ENCODE measurements at regions not wholly inside any gene's neighbourhood (a gene's known extent, or its start where the extent isn't known, plus 50 kb on each side); places are given as distances from the start of the nearest gene placed in this dataset.

DNA sequence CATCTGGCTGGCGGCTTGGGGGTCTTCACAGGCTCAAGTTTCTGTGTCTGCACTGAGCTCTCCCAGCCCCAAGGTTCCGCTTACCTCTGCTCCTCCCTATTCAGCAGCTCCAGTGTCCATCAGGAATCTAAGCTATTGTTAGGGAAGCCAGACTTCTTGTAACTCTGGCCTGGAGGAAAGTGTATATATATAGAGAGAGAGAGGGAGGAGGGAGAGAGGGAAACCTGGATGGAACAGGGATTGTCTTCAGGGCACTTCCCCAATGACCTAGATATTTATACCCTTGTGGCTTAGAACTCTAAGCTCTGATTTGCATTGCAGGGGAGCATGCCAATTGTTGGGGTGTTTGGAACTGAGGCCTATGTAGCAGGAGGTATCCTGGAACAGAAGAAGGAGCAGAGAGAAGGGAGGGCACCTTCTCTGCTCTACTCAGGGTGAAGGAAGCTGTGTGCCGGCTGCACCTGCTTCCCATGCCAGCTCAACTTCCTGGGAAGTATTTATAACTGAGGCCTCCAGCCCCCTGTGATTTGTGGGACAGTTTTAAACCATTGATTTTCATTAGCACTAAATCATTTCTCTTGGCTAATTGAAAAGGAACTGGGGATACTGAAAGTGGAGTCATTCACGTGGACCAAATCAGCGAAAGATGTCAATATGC, 70.9 kb downstream of the NAV1 start:
- FAIRE-seq (no peak), DNase-seq (ENCODE audit: low spot score in 2 of 2) (no peak)

DNA sequence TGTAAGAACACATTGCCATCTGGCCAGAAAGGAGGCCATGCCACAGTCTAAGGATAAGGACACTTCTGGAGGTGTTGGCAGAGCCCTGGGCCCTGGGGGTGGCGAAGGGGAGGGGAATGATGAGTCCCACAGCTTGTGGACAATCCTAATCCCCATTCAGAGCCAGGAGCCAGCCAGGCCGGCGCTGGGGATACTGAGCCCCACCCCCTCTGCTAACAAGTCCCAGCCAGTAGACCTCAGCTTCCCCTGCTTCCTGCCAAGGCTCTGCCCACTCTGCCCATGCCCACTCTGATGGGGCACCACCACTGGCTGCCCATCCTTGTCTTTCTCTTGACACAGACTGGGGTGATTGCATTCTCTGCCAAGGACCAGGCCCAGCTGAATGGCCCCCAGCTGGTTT, 71.9 kb downstream of the NAV1 start:
- peak in 1 of 2 donors; percentile 31 for DNase-seq (ENCODE audit: low spot score in 2 of 2)

DNA sequence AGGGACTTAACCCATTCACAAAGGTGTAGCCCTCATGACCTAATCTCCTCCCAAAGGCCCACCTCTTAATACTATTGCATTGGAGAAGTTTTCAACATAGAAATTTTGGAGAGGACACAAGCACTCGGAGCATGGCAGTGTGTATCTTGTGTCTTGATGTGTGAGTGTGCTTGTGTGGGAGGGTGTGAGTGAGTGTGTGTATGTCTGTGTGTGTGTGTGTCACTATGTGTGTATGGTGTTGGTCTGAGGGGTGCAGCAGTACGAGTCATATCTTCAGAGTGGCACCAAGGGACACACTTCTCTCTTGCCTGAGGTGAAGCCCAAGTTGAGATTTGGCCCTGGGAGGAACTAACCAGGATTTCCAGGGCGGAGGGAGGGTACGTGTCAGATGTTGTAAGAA, 73.7 kb downstream of the NAV1 start:
- FAIRE-seq (no peak), DNase-seq (ENCODE audit: low spot score in 2 of 2) (no peak)

More for the DNA sequence above, 71.9 kb downstream of the NAV1 start:
- no peak for FAIRE-seq

DNA sequence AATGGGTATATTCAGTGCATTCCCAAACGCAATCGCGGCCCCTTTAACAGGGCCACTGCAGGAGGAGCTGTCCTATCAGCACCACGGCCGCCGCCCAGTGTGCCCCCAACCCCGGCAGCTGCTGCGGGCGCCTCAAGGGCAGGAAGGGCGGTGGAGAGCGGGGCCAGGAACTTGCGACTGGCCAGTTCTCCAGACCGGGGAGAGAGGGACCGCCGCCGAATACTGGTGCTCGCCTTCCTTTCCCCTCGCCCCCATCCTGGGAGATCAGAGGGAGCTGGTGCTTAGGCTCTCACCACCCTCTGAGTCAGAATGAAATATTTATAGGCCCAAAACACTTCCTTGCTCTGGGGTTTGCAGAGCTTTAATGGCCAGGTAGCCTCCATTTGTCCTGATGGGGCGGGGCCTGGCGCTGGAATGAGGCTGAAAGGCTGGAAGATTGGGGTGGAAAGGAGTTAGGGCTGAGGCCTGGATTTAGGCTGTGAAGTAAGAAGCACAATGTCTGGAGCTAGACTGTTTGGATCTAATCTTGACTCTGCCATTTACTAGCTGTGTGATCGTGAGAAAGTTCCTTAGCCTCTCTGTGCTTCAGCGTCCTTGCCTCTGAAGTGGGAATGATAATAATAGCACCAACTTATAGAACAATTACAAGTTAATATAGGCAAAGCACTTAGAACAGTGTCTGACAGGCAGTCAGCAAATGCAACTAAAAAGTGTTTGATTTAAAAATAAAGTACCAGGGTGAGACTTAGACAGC, 75.5 kb downstream of the NAV1 start:
- DNase-seq (ENCODE audit: low spot score in 2 of 2), result no peak

DNA sequence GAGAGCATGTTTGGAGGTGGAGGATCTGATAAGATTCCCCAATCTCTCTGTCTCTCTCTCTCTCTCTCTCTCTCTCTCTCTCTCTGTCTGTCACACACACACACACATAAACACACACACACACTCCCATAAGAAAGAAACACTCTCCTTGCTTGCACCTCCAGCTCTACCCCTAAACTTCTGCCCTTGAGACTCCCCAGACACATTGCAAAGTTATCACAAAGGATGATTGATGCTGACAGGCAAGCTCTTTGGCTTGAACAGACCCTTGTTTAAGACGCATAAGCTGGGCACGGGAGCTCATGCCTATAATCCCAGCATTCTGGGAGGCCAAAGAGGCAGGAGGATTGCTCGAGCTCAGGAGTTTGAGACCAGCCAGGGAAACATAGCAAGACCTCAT, 78.2 kb downstream of the NAV1 start:
- FAIRE-seq (no peak), DNase-seq (ENCODE audit: low spot score in 2 of 2) (no peak)

More for the DNA sequence above, 75.5 kb downstream of the NAV1 start:
- no peak for FAIRE-seq

DNA sequence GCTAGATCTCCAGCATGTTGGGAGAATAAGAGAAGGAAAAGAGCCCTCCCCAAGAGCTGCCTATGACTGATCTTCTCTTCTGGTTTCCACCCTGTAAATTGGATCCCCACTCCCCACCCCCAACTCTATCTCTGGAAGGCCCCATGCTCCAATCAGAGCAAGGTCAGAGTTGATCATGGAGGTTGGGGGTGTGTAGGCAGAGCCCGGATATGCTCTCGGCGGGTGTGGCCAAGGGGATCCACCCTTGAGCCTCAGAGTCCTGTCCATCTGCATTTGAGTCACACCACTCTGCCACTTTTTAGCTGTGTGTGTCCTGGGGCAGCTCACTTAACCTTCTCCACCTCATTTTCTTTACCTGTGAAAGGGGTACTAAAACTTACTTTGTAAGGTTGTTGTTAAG, 79.5 kb downstream of the NAV1 start:
- no peak for DNase-seq (ENCODE audit: low spot score in 2 of 2)
- no peak for FAIRE-seq

DNA sequence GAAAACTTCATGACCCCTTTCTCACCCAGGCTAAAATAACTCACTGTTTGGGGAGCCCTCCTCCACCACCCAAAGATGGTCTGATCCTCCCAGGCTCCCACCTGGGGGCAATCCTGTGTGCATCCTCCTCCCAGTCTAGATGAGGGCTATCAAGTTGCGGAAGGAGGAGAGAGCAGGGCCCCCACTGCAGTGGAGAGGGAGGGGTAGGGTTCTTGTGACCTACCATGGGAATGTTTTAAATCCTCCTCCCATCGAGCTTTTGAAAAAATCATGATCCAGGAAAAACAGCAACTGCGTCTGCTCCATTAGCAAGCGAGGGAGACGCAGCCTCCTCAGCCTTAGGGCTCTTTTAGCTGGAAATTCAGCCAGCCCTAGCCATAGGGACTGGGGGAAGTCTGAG, 80.0 kb downstream of the NAV1 start:
- no peak for FAIRE-seq

DNA sequence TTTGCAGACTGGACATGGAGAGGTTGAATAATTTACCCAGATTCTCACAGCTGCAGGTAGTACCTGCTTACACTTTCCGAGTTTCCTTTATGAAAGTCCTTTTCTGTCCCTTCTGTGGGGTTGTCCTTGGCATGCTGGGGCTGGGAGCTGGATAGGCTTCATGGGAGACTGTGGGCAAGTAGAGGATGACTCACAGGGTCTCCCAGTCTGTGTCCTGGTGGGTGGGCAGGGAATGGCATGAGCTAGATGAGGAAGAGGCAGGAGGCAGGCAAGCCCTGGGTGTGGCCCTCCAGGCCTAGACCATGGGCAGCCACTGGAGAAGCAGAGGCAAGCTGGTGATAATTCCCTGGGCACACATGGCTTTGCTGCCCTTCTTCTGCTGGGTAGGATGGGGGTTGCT, 80.6 kb downstream of the NAV1 start:
- FAIRE-seq (no peak), DNase-seq (ENCODE audit: low spot score in 2 of 2) (no peak)

More for the DNA sequence above, 80.0 kb downstream of the NAV1 start:
- DNase-seq (ENCODE audit: low spot score in 2 of 2), result no peak

DNA sequence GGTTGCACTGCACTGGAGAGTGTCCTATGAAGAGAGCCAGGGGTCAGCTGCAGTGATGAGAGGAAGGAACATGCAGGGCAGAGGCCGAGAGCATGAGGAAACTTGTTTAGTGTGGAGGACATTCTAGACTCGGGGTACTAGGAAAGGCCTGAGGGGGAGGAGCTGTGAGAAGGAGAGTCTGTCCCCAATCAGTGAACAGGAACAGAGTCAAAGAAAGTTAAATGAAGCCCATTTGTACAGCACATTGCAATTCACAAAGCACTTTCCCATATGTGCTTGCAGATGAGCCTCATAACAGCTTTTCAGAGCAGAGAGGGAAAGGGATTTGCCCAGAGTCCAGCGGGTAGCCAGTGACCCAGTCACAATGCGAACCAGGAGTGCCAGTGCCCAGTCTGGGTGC, 83.4 kb downstream of the NAV1 start:
- DNase-seq (ENCODE audit: low spot score in 2 of 2) (no peak), FAIRE-seq (no peak)

DNA sequence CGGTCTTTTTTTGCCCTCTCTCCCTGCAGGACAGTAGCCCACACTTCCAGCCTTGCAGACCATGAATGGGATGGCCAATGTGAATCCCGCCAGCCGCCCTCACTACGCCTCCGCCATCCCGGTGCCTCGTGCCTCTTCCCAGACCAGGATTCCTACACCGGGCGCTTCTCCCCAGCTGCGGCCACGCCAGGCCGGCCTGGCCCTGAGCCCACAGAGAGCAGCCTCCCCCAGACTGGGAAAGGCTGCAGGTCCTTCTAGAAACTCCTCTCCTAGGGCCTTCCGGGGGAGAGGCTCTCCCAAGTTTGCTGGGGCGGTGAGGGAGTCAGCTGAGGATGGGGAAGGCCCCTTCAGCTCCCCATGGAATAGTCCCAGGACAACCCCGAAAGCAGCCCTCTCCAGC, 83.9 kb downstream of the NAV1 start:
- no peak for FAIRE-seq
- no peak for DNase-seq (ENCODE audit: low spot score in 2 of 2)

DNA sequence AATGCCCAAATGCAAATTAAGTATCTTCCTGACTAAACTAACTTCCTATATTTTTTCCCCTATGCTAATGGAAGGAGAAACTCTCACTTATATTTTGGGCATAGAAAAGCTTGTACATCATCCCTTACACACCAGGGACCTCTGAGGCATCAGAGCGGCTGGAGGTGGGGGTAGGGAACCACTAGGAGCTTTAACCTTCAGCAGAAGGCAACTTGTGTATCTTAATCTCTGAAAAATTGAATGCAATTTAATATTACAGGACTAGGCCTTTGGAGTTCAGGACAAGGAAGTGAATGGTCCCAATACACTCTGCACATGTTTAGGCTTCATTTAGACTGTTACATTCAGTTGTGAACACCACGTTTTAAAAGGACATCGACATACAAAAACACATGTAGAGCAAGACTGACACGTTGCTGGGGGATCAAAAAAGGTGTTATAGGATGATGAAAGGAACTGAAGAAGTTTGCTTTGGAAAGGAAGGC, 85.9 kb downstream of the NAV1 start:
- FAIRE-seq (no peak), DNase-seq (ENCODE audit: low spot score in 2 of 2) (no peak)

DNA sequence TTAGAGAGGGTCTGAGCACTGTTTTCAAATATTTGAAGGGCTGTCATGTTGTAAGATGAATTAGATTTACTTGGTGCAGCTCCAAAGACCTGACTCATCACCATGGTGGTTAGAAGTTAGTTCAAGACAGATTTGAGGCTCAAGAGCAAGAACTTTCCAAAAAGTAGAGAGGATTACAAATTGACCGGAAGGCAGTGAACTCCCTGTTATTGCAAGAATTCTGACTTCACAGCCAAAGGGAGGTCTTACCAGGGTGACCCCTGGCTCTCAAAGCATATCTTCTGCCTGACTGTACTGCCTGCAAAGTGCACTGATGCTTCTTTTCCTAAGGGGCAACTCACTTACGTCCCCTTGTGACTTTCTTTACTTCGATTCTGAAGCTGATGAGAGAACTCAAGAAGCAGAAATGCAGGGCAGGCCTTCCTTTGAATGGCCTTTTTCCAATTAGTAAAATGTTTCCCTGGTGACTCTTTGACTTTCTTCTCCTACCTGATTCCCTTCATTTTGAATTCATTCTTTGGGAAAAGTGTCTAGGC, 86.4 kb downstream of the NAV1 start:
- no peak for DNase-seq (ENCODE audit: low spot score in 2 of 2)
- no peak for FAIRE-seq

DNA sequence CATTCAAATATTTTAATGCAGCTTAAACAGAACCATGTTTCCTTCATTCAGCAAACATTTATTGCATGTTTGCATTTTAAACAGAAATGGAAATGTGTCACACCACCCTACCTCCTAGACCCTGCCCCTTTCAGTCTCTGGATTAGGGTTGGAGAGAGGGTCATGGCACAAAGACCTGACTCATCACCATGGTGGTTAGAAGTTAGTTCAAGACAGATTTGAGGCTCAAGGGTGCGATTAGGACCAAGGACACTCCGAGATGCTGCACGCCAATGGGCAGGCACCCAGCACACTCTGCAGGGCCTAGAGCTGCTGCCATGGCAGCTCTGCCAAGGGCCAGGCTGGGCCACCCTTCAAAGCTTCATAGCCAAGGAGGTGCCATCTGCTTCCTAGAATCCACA, 86.9 kb downstream of the NAV1 start:
- DNase-seq (ENCODE audit: low spot score in 2 of 2), result no peak
- FAIRE-seq, result no peak

DNA sequence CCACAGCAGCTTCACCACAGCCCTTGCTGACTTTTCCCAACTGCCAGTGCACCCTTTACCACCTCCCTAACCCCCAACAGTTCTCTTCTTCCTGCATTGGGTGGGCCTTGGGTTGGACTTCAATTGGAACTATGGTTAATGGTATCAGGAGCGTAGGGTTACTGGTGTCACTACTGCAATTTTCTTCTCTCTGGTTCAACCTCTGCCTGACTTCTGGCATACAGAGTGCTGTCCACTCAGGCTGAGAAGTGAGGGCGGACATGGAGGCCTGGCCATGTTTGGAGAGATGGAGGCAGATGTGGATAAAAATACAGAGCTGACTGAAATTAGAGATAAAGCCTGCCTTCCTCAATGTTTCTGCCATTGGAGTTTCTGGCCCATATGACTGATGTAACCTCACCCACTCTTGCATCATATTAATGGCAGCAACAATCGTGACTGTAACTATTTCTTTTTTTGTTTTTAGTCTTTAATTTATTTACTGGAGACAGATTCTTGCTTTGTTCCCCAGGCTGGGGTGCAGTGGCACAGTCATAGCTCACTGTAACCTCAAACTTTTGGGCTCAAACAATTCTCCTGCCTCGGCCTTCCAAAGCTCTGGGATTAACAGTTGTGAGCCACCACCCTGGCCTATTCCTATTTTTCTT, 87.8 kb downstream of the NAV1 start:
- FAIRE-seq (no peak), DNase-seq (ENCODE audit: low spot score in 2 of 2) (no peak)

DNA sequence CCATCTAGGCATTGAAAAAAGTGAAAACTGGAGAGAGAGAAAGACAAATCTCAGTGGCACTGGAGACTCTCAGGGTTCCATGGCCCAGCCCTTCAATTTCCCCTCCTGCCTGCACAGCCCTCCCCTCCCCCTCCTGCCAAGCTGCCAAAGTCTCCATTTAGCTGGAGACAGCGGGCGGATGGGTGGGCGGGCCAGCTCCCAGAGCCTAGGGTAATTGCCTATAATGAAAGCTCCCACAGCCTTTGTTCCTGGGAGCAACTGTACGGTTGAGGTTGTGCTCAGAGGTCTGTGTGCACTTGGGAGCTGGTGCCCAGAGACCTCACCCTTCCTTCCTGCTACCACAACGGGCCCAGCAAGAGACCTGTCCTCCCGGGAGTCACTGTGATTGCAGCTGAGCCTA, 89.6 kb downstream of the NAV1 start:
- FAIRE-seq (no peak), DNase-seq (ENCODE audit: low spot score in 2 of 2) (peak in 1 of 2 donors; percentile 55)

DNA sequence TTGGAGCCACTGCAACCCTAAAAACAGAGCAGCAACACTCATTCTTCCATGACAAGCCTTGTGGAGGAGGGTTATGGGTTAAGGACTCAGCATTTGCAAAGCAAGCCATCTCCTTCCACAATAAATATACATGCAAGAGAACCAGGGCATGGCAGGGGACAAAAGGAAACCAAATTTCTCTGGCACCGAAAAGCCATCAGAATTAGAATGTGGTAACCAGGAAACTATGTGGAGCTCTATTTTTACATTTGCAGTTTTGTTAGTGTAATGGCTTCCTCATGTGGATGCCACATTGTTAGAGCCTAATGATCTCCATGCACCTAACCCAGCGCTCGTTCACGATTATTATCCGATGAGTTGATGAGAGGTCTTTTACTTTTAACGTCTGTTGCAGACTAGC, 91.7 kb downstream of the NAV1 start:
- DNase-seq (ENCODE audit: low spot score in 2 of 2), result no peak
- no peak for FAIRE-seq

DNA sequence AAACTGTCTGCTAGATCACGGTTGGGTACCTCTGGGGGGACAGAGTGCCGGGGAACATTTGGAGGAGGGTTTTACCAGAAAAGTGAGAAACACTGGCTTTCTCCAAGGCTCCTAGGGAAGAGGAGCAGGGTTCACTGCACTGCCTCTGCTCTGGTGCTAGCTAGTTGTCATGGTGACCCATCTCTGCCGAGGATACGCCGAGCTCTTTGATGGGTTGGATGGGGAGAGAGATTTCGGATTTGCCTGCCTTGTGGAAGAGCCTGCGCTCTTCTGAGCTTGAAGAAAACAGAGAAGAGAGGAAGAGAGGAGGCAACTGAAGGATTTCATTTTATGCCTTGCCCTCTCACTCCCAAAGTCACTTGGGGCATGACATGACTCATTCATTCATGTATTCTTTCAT, 92.1 kb downstream of the NAV1 start:
- FAIRE-seq (no peak), DNase-seq (ENCODE audit: low spot score in 2 of 2) (no peak)

DNA sequence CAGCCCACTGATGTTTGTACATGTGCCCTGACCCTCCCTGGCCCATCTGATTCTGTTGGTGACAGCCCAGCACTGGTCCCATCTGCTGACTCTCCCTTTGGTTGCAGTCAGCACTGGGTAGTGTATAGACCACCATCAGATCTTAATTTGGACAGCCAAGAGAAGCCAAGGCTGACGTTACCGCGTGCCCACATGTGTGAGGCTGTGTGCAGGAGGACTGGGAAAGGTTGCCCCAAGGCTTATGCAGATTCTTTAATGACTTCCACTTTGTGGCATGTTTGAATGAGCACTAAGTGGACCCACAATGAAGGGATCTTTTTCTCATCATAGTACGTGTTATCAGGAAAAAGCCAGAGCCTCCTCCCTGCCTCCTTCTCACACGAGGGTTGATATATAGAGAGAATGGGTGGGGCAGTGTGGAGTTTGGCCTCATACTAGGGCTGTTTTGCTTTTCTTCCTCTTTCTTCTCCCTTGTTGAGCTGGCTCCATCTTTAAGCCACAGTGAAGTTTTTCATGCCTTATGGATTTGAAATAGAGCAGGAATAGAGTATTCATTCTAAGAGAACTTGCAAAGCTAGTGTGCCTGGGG, 93.5 kb downstream of the NAV1 start:
- DNase-seq (ENCODE audit: low spot score in 2 of 2), result no peak
- FAIRE-seq, result no peak

DNA sequence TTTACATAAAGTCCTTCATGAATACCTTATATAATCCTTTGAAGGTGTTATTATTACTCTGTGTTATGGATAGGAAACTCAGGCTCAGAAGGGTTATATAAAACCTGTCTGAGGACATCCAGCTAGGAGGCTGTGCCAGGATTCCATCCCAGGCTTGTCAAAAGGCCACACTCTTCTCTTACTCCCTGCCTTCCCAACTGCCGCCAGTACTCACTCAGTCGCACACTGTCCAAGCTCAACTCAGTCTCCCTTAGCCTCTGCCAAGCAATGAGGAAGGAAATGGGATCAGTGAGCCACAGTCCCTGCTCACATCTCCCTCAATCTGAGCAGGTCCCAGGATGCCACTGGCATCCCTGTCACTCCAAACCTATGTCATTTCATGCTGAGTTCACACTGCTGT, 94.4 kb downstream of the NAV1 start:
- FAIRE-seq (no peak), DNase-seq (ENCODE audit: low spot score in 2 of 2) (no peak)

DNA sequence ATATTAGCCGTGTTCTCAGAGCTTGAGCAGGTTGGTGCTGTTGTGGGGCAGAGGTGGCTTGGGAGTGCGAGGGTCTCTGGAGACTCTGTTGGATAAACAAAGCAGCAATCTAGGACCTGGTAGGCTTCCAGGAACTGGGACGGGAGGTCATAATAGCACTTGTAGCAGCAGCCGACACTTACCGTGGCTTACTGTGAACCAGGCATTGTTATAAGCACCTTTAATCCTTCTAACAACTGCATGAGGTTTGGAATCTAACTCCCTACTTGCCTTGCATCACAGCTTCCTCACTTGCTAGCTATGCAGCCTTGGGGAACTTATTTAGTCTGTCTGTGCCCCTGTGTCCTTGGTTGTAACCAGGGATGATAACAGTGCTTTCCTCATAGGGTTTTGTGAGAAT, 94.9 kb downstream of the NAV1 start:
- DNase-seq (ENCODE audit: low spot score in 2 of 2) (no peak), FAIRE-seq (no peak)

DNA sequence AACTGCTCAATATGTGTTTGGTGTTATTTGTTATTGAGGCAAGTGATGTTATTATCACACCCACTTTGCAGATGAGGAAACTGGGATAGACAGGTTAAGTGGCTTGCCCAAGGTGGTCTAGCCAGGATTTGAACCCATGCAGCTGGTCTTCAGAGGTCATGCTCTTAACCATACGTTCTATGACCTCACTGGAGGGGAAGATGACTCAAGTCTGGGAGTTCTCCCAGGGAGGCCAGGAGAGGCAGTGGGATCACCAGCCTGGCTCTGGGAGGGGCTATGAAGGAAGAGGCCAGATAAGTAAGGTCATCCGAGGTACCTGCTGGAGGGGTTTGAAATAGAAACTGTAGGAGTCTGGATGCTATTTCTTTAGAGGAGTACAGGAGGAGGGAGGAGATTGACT, 95.3 kb downstream of the NAV1 start:
- FAIRE-seq (no peak), DNase-seq (ENCODE audit: low spot score in 2 of 2) (no peak)

Measured in frontal cortex (tissue), 3 donors.